GM23248 (cell line): ENCODE measurements at regions not wholly inside any gene's neighbourhood (a gene's known extent, or its start where the extent isn't known, plus 50 kb on each side); places are given as distances from the start of the nearest gene placed in this dataset.
"Not testable (repeated sequence)": the region's sequence is repeated elsewhere in the genome, so short reads cannot be mapped to it uniquely, and the experiment has no call there.

Experiments used
- DNase-seq: peaks from one replicate; pipeline ENCODE4 v3.0.0-alpha.2; 2015
- H2AFZ ChIP-seq: fragments of 200-600 bp; sonication (generic); 2 replicates; pipeline ENCODE4 v1.6.1; 2016; ENCODE audit warnings: antibody characterized with exemption
- H3F3A ChIP-seq: fragments of 200-600 bp; sonication (generic); 2 replicates; pipeline ENCODE4 v1.6.1; 2016; ENCODE audit warnings: mild to moderate bottlenecking, antibody characterized with exemption, mixed run types; ENCODE audit not compliant: insufficient read depth
- H3K27ac ChIP-seq: fragments of 200-600 bp; sonication (generic); 2 replicates; pipeline ENCODE4 v1.5.1; 2016; ENCODE audit warnings: mild to moderate bottlenecking
- H3K27me3 ChIP-seq: fragments of 200-600 bp; sonication (generic); replicated peaks from 2 replicates; pipeline ENCODE4 v1.6.1; 2016; ENCODE audit warnings: mild to moderate bottlenecking; ENCODE audit not compliant: insufficient read depth
- H3K36me3 ChIP-seq: fragments of 200-600 bp; sonication (generic); 2 replicates; pipeline ENCODE4 v1.6.1; 2016; ENCODE audit warnings: low read depth, mild to moderate bottlenecking
- H3K4me1 ChIP-seq: fragments of 200-600 bp; sonication (generic); 2 replicates; pipeline ENCODE4 v1.6.1; 2016; ENCODE audit warnings: mild to moderate bottlenecking; ENCODE audit not compliant: insufficient read depth
- H3K4me2 ChIP-seq: fragments of 200-600 bp; sonication (generic); one replicate; pipeline ENCODE4 v1.6.1; 2016; ENCODE audit warnings: mild to moderate bottlenecking; ENCODE audit not compliant: unreplicated experiment
- H3K4me3 ChIP-seq: fragments of 200-600 bp; sonication (generic); 2 replicates; pipeline ENCODE4 v1.5.1; 2016; ENCODE audit warnings: mild to moderate bottlenecking
- H3K79me2 ChIP-seq: fragments of 200-600 bp; sonication (generic); 2 replicates; pipeline ENCODE4 v1.6.1; 2016; ENCODE audit warnings: mild to moderate bottlenecking; ENCODE audit not compliant: insufficient read depth
- H3K9ac ChIP-seq: fragments of 200-600 bp; sonication (generic); 2 replicates; pipeline ENCODE4 v1.6.1; 2016; ENCODE audit warnings: mild to moderate bottlenecking
- H3K9me2 ChIP-seq: fragments of 200-600 bp; sonication (generic); 2 replicates; pipeline ENCODE4 v1.6.1; 2016; ENCODE audit warnings: mixed run types, mild to moderate bottlenecking, moderate library complexity; ENCODE audit not compliant: insufficient read depth
- H3K9me3 ChIP-seq: fragments of 200-600 bp; sonication (generic); one replicate; pipeline ENCODE4 v1.6.1; 2017; ENCODE audit warnings: low read depth
- H4K20me1 ChIP-seq: fragments of 200-600 bp; sonication (generic); 2 replicates; pipeline ENCODE4 v1.6.0; 2016; ENCODE audit not compliant: insufficient read depth
- EZH2 ChIP-seq: fragments of 200-600 bp; sonication (generic); IDR thresholded peaks from 2 replicates; pipeline ENCODE4 v1.6.1; 2018; ENCODE audit warnings: antibody characterized with exemption, mild to moderate bottlenecking; ENCODE audit not compliant: insufficient read depth, poor library complexity, severe bottlenecking
- EZH2phosphoT487 ChIP-seq: fragments of 200-600 bp; sonication (generic); IDR thresholded peaks from 2 replicates; pipeline ENCODE4 v1.6.1; 2018; ENCODE audit warnings: antibody characterized with exemption, moderate library complexity, mild to moderate bottlenecking, low read depth; ENCODE audit not compliant: insufficient read depth
- WGBS, 2 experiments: methylation state at CpG; one replicate each; pipeline ENCODE4 v1.1.6; 2015 to 2017; ENCODE audit warnings: low lambda C conversion rate in 2 of 2, low coverage in 1 of 2; ENCODE audit errors: missing lambda C conversion rate in 2 of 2; 5-methylcytosine and 5-hydroxymethylcytosine counted together
- in situ Hi-C: fragments of 300-500 bp; cut with MboI; formaldehyde crosslinking; loops from 2 replicates; pipeline ENCODE4 v1.15.0; 2020

DNA sequence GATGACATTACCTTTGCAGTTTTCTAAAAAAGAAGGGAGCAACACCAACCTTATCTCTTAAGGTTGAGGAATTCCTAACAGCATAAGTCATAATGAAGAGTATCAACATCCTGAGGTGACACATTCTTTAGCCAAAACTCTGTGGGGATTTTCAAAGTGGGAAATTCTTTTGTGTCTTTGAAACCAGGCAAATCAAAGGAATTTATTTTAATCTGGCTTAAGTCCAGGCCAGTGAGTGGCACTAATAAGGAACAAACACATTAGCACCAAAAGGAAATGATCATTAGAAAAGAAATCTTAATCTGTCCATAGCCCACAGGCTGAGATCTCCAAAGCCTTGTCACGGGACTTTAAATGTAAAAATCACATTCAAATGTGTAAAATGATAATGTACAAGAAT is 110.1 kb downstream of the LARP7 start:
- H3F3A ChIP-seq: no peaks in the 10 kb centered on the region
- no peaks in the 10 kb centered on the region for H3K79me2 ChIP-seq
- H3K9ac ChIP-seq: no peak overlapping the region
- no peaks in the 10 kb centered on the region for H4K20me1 ChIP-seq
- in situ Hi-C loops: no loop called here
- H3K9me3 ChIP-seq: no peaks in the 10 kb centered on the region
- no peak overlapping the region for H3K4me2 ChIP-seq
- no peaks in the 10 kb centered on the region for H3K27me3 ChIP-seq
- no peaks in the 10 kb centered on the region for H3K4me1 ChIP-seq
- no peak for DNase-seq
- no peak for TF ChIP-seq EZH2phosphoT487
- TF ChIP-seq EZH2: no peak
- WGBS, 2 experiments: 44 to 45% methylated on average over 1 of the region's 1 CpG
- H3K36me3 ChIP-seq: no peaks in the 10 kb centered on the region
- H3K4me3 ChIP-seq: no peak overlapping the region
- no peak overlapping the region for H3K27ac ChIP-seq
- no peak overlapping the region for H2AFZ ChIP-seq
- no peaks in the 10 kb centered on the region for H3K9me2 ChIP-seq

- TF ChIP-seq EZH2phosphoT487: no peak
- TF ChIP-seq EZH2: no peak
- DNase-seq: no peak
These were observed 111.5 kb downstream of the LARP7 start for GRCh38 chr4:112748352-112748878.

DNA sequence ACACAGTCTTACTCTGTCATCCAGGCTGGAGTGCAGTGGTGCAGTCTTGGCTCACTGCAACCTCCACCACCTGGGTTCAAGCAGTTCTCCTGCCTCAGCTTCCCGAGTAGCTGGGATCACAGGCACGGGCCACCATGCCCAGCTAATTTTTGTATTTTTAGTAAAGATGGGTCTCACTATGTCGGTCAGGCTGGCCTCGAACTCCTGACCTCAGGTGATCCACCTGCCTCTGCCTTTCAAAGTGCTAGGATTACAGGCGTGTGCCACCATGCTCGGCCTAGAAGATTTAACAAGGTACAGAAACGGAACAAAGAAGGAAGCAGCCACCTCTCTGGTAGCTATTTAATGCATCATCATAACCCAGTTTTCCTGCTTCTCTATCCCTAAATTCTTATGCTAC is 113.8 kb downstream of the LARP7 start:
- not testable (repeated sequence) for H3K4me1 ChIP-seq, H3K4me2 ChIP-seq, H2AFZ ChIP-seq, H3K36me3 ChIP-seq, H3K4me3 ChIP-seq, H3K79me2 ChIP-seq, H3K9me3 ChIP-seq, DNase-seq, H3K27ac ChIP-seq, H3F3A ChIP-seq, H3K27me3 ChIP-seq, H3K9me2 ChIP-seq, H4K20me1 ChIP-seq, H3K9ac ChIP-seq
- whole genome bisulfite sequencing, 2 experiments: 70 to 71% methylated on average over 7 of the region's 7 CpGs
- in situ Hi-C loops: loop anchor here (10.0 kb wide), 1 partner anchor 116 kb away; the partner anchor contains the start of genes LARP7 and ZGRF1

More at GRCh38 chr4:112748352-112748878, 111.5 kb downstream of the LARP7 start:
- Histone ChIP-seq H3K79me2 (no peaks in the 10 kb centered on the region), H3K36me3 (no peaks in the 10 kb centered on the region), H3K9ac (no peak overlapping the region), H3K4me2 (no peak overlapping the region), H3K9me2 (no peaks in the 10 kb centered on the region), H3K4me3 (no peak overlapping the region), H4K20me1 (no peaks in the 10 kb centered on the region), H3K27ac (no peak overlapping the region), H3F3A (no peaks in the 10 kb centered on the region), H3K9me3 (no peaks in the 10 kb centered on the region), H3K4me1 (no peaks in the 10 kb centered on the region), H2AFZ (no peak overlapping the region), H3K27me3 (no peaks in the 10 kb centered on the region)
- in situ Hi-C loops: no loop called here

GRCh38 chr4:112751447-112751846 is 114.5 kb downstream of the LARP7 start:
- no peaks in the 10 kb centered on the region for H4K20me1 ChIP-seq
- DNase-seq: no peak
- no peak overlapping the region for H3K4me2 ChIP-seq
- H3K4me1 ChIP-seq: no peaks in the 10 kb centered on the region
- H3F3A ChIP-seq: no peaks in the 10 kb centered on the region
- H3K4me3 ChIP-seq: no peak overlapping the region
- no peaks in the 10 kb centered on the region for H3K9me3 ChIP-seq
- H3K9ac ChIP-seq: no peak overlapping the region
- H3K36me3 ChIP-seq: no peaks in the 10 kb centered on the region
- WGBS, 2 experiments: 24 to 36% methylated on average over 1 of the region's 1 CpG
- in situ Hi-C loops: loop anchor here (10.0 kb wide), 1 partner anchor 117 kb away; the partner anchor contains the start of genes LARP7 and ZGRF1
- H2AFZ ChIP-seq: no peak overlapping the region
- H3K27ac ChIP-seq: no peak overlapping the region
- H3K27me3 ChIP-seq: no peaks in the 10 kb centered on the region
- no peak for TF ChIP-seq EZH2phosphoT487
- no peak for TF ChIP-seq EZH2
- H3K79me2 ChIP-seq: no peaks in the 10 kb centered on the region
- H3K9me2 ChIP-seq: no peaks in the 10 kb centered on the region

- in situ Hi-C loops: loop anchor here (10.0 kb wide), 1 partner anchor 117 kb away; the partner anchor contains the start of genes LARP7 and ZGRF1
- H3K4me3 ChIP-seq: no peak overlapping the region
- H3F3A ChIP-seq: no peaks in the 10 kb centered on the region
- H3K9ac ChIP-seq: no peak overlapping the region
- no peaks in the 10 kb centered on the region for H3K9me2 ChIP-seq
- no peak overlapping the region for H2AFZ ChIP-seq
- no peaks in the 10 kb centered on the region for H3K79me2 ChIP-seq
- no peaks in the 10 kb centered on the region for H3K4me1 ChIP-seq
- no peaks in the 10 kb centered on the region for H3K36me3 ChIP-seq
- WGBS, 2 experiments: 75 to 79% methylated on average over 1 of the region's 1 CpG
- H3K27me3 ChIP-seq: no peaks in the 10 kb centered on the region
- no peak overlapping the region for H3K4me2 ChIP-seq
- no peaks in the 10 kb centered on the region for H4K20me1 ChIP-seq
- DNase-seq: no peak
- TF ChIP-seq EZH2: no peak
- TF ChIP-seq EZH2phosphoT487: no peak
- no peaks in the 10 kb centered on the region for H3K9me3 ChIP-seq
- H3K27ac ChIP-seq: no peak overlapping the region
These were observed 115.1 kb downstream of the LARP7 start for GRCh38 chr4:112752061-112752460.
